ENCODE measurements at regions not wholly inside any gene's neighbourhood (a gene's known extent, or its start where the extent isn't known, plus 50 kb on each side); places are given as distances from the start of the nearest gene placed in this dataset.

- TF ChIP-seq CTCF (IDR thresholded peaks at IDR 0.05) (no peak), POLR2A (IDR thresholded peaks at IDR 0.05) (no peak)
Measured at GRCh38 chr2:16064745-16065144, 124.4 kb downstream of the MYCN start.
